ENCODE measurements at regions not wholly inside any gene's neighbourhood (a gene's known extent, or its start where the extent isn't known, plus 50 kb on each side); places are given as distances from the start of the nearest gene placed in this dataset.
"Not testable (repeated sequence)": the region's sequence is repeated elsewhere in the genome, so short reads cannot be mapped to it uniquely, and the experiment has no call there.

DNA sequence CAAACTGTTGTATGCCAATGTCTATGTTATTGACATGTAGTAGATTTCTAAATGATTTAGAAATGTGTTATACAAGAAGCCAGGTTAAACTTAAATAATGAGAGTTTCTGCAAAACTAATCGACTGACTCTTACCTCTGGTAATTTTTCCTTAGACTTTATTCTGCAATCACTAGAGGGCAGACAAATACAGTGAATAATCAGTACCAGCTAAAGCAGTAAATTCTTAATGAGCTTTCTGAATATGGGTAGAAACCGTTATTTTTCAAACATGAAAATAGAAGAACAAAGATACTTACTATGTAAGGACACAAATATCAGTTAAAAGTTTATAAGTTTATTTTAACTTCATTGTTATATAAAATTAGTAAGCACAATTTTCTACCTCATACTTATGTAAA lies 97.9 kb upstream of the RGS1 start:
- no peak for DNase-seq

- no peak for DNase-seq
Observed at GRCh38 chr1:192485692-192486436, 89.7 kb upstream of the RGS1 start.

- no peak for DNase-seq
Observed at GRCh38 chr1:192488058-192488457, 87.5 kb upstream of the RGS1 start.

GRCh38 chr1:192489047-192489446 lies 86.5 kb upstream of the RGS1 start:
- no peak for DNase-seq

GRCh38 chr1:192489748-192490147 lies 85.8 kb upstream of the RGS1 start:
- no peak for DNase-seq

DNA sequence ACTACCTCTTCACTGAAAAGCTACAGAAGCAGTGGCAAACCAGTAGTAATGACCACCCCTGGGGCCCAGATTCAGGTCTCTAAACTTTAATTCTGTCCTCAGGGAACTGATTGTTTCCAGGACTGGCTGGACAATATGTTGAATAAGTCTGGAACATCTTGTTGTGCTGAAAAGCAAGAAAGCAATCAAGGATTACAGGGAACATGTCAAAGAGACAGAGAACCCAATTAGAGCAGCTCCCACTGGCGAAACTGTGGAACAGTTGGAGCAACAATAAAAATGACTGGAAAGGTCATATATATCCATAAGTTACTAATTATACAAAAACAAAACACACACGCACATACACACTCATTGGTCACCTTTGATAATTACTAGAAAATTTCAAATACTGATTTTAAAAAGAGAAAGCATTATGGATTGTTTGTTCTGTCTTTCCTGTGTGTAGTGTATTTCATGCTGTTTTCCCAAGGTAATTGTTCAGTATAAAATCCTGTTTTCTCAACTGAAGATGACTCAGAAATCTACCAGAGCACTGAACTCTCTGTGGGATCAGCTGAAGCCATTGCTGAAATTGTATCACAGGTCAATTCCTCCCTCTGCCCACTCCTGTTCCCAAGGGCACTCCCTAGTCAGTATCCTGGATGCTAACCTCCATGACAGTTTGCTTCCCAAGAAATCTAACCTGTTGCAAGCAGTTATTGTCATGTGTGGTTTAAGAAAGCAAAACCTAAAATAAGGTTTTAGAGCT lies 83.6 kb upstream of the RGS1 start:
- no peak for DNase-seq

GRCh38 chr1:192493584-192493983 lies 82.0 kb upstream of the RGS1 start:
- DNase-seq, result no peak

- DNase-seq, result no peak
Observed at GRCh38 chr1:192496369-192497056, 79.1 kb upstream of the RGS1 start.

- DNase-seq, result no peak
Observed at GRCh38 chr1:192497214-192497794, 78.3 kb upstream of the RGS1 start.

- not testable (repeated sequence) for DNase-seq
Observed at GRCh38 chr1:192498092-192498491, 77.5 kb upstream of the RGS1 start.

DNA sequence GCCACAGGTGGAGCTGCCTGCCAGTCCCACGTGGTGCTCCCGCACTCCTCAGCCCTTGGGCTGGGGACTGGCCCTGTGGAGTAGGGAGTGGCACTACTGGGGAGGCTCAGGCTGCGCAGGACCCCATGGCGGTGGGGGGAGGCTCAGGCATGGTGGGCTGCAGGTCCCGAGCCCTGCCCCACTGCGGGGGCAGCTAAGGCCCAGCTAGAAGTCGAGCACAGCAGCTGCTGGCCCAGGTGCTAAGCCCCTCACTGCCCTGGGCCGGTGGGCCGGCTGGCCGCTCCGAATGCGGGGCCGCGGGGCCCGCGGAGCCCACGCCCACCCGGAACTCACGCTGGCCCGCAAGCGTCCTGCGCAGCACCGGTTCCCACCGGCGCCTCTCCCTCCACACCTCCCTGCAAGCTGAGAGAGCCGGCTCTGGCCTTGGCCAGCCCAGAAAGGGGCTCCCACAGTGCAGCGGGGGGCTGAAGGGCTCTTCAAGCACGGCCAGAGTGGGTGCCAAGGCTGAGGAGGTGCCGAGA lies 76.5 kb upstream of the RGS1 start:
- not testable (repeated sequence) for DNase-seq

- DNase-seq, result not testable (repeated sequence)
Observed at GRCh38 chr1:192500541-192500940, 75.0 kb upstream of the RGS1 start.

- DNase-seq, result no peak
Observed at GRCh38 chr1:192506741-192507155, 68.8 kb upstream of the RGS1 start.

DNA sequence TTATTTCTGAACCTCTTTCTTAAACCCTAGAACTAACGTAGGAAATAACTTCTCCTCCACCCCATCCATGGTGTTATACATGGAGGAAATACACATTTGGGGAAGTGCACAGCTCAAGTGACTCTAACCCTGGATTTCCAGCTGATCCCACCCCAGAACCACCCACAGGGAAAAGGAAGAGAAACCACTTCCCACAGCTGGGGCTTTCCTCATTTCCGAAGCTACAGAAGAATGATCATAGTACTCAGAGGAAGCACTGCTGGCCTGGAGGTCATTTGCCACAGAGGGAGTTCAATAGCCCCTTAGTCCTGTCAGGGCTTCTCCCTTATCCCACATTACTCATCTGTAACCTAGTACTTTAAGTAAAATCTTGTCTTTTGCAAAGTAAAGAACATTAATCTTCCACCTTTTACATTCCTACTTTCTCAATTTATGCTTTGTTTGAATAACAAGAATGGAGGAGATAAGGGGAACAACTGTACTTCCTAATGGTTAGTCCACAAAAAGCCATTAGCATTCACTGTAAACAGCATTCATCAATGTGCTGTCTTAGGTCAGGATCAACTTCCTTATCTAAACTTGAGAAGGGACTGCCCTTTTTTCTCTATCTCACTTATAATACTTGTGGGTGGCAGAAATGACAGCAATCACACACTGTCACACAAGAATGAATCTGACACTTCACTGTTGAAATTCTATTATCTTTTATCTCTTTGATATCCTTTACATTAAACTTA lies 63.0 kb upstream of the RGS1 start:
- DNase-seq, result no peak

- DNase-seq, result no peak
Observed at GRCh38 chr1:192513196-192513595, 62.4 kb upstream of the RGS1 start.

DNA sequence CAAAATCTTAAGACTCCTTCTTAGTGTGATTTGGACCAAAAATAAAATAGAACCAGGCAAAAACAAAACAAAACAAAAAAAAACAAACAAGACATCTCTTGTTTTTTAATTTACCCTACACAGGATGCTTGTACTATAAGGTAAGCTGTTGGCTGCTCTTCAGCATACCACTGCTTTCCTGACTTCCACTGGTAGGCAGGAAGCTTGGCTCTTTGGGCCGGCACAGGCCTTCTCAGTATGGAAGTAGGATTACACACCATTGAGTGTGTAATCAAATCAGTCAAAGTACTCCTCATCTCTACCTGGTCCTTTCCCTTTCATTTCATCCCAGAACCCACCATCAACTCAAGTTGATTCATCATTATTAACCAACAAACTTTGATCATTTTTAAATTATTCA lies 61.9 kb upstream of the RGS1 start:
- no peak for DNase-seq

- peak; percentile 60 for DNase-seq
Observed at GRCh38 chr1:192516776-192517297, 58.7 kb upstream of the RGS1 start.

- not testable (repeated sequence) for DNase-seq
Observed at GRCh38 chr1:192517716-192518355, 57.7 kb upstream of the RGS1 start.

GRCh38 chr1:192518700-192519099 lies 56.9 kb upstream of the RGS1 start:
- no peak for DNase-seq

GRCh38 chr1:192521734-192522133 lies 53.8 kb upstream of the RGS1 start:
- DNase-seq, result no peak

GRCh38 chr1:192522673-192523072 lies 52.9 kb upstream of the RGS1 start:
- DNase-seq, result no peak

DNA sequence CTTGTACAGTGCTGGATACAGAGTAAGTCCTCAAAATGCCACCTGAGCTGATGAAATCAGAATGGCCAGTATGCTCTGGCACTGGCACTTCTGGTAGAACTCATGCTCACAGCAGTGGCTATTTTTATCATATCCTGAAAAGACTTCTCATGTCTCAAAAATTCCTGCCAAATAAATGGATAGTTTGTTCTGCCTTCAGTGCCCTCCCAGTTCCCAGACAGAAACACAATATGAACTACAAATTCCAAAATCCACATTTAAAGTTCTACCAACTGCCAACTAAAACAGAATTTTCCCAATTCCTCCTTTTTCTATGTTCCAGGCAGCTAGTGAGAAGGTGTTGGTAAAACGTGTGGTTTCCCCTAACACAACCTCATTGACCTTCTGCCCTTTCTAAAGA lies 51.4 kb upstream of the RGS1 start:
- no peak for DNase-seq
